ENCODE measurements at regions not wholly inside any gene's neighbourhood (a gene's known extent, or its start where the extent isn't known, plus 50 kb on each side); places are given as distances from the start of the nearest gene placed in this dataset.

- intact Hi-C loops (cut with DNase I; ENCODE audit: low total_unique reads) = no loop called here
- TF ChIP-seq CTCF (IDR thresholded peaks at IDR 0.05 in 4 of 5, conservative IDR thresholded peaks at IDR 0.05 in 1 of 5) (no peak), POLR2A (IDR thresholded peaks at IDR 0.05) (no peak)
- no peaks in the 10 kb centered on the region for H3K4me1 ChIP-seq
These were observed 63.0 kb downstream of the ZNF22 start for GRCh38 chr10:45063591-45064231.

DNA sequence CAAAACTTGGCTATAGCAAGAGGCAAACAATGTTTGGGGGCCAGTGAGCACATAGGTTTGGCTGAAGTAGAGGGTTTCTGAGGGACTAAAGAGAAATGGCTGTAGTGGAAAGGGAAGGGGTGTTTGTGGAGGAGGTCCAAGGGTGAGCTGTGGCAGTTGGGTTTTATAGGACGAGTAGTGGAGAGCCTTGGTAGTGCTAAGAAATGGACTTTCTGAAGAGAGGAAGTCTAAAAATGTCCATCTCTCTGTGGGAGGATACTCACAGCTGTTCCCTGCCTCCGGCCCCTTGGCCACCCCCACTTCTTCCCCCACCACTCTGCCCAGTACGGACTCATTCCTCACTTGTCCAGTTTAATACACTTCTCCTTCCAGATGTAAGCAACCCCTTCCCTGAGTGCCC lies 64.3 kb downstream of the ZNF22 start:
- in situ Hi-C loops (cut with MboI; ENCODE audit: low sequenced_read_pairs in 4 of 4) (loop anchor here in 1 of 4 donors (25.0 kb wide), 1 partner anchor 97 kb away; no protein-coding TSS in a partner anchor), intact Hi-C loops (cut with DNase I; ENCODE audit: low total_unique reads) (no loop called here)
- DNase-seq (no peak), ATAC-seq (no peak)
- no peak overlapping the region for H3K4me3 ChIP-seq
- H3K27ac ChIP-seq = no peak overlapping the region
- H3K9me3 ChIP-seq = no peaks in the 10 kb centered on the region
- H3K36me3 ChIP-seq = no peaks in the 10 kb centered on the region
- no peak for TF ChIP-seq POLR2A (IDR thresholded peaks at IDR 0.05)
- TF ChIP-seq CTCF (IDR thresholded peaks at IDR 0.05 in 4 of 5, conservative IDR thresholded peaks at IDR 0.05 in 1 of 5) = no peak
- no peaks in the 10 kb centered on the region for H3K4me1 ChIP-seq
- H3K27me3 ChIP-seq = no peaks in the 10 kb centered on the region

More at GRCh38 chr10:45063591-45064231, 63.0 kb downstream of the ZNF22 start:
- no peaks in the 10 kb centered on the region for H3K27me3 ChIP-seq
- DNase-seq (no peak), ATAC-seq (no peak)
- no peak overlapping the region for H3K4me3 ChIP-seq
- H3K27ac ChIP-seq = no peak overlapping the region
- in situ Hi-C loops (cut with MboI; ENCODE audit: low sequenced_read_pairs in 4 of 4) = loop anchor here in 1 of 4 donors (25.0 kb wide), 1 partner anchor 99 kb away; no protein-coding TSS in a partner anchor
- H3K36me3 ChIP-seq = no peaks in the 10 kb centered on the region
- no peaks in the 10 kb centered on the region for H3K9me3 ChIP-seq

GRCh38 chr10:45071043-45071813 lies 70.5 kb downstream of the ZNF22 start:
- no peak for ATAC-seq
- intact Hi-C loops (cut with DNase I; ENCODE audit: low total_unique reads) = no loop called here
- Histone ChIP-seq H3K4me1 (no peaks in the 10 kb centered on the region), H3K36me3 (no peaks in the 10 kb centered on the region), H3K27ac (no peak overlapping the region), H3K4me3 (no peak overlapping the region), H3K9me3 (no peaks in the 10 kb centered on the region), H3K27me3 (no peaks in the 10 kb centered on the region)
- TF ChIP-seq POLR2A (IDR thresholded peaks at IDR 0.05) = no peak
- no peak for TF ChIP-seq CTCF (IDR thresholded peaks at IDR 0.05 in 4 of 5, conservative IDR thresholded peaks at IDR 0.05 in 1 of 5)
- no peak for DNase-seq
- in situ Hi-C loops (cut with MboI; ENCODE audit: low sequenced_read_pairs in 4 of 4) = loop anchor here in 1 of 4 donors (25.0 kb wide), 1 partner anchor 91 kb away; no protein-coding TSS in a partner anchor

DNA sequence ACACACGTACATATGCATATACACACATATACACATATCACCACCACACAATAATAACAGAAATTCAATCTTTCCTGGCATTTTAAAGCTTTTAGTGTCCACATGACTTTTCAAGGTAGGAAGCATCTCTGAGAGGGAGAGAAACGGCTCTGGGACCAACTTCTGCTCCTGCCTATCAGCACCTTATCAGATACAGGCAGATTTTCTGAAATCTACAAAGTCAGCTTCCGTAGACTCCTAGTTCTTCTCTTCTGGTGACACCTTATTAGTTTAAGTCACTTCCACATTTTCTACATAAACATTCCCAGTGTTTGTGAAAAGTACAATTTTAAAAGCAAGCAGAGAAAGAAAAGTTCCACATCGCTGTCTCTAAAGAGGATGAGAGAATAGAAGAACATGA lies 74.5 kb downstream of the ZNF22 start:
- intact Hi-C loops (cut with DNase I; ENCODE audit: low total_unique reads) = no loop called here
- H3K4me3 ChIP-seq = no peak overlapping the region
- ATAC-seq (no peak), DNase-seq (no peak)
- in situ Hi-C loops (cut with MboI; ENCODE audit: low sequenced_read_pairs in 4 of 4) = no loop called here
- no peak for TF ChIP-seq POLR2A (IDR thresholded peaks at IDR 0.05)
- no peaks in the 10 kb centered on the region for H3K27me3 ChIP-seq
- no peaks in the 10 kb centered on the region for H3K4me1 ChIP-seq
- no peaks in the 10 kb centered on the region for H3K36me3 ChIP-seq
- no peaks in the 10 kb centered on the region for H3K9me3 ChIP-seq
- H3K27ac ChIP-seq = no peak overlapping the region

DNA sequence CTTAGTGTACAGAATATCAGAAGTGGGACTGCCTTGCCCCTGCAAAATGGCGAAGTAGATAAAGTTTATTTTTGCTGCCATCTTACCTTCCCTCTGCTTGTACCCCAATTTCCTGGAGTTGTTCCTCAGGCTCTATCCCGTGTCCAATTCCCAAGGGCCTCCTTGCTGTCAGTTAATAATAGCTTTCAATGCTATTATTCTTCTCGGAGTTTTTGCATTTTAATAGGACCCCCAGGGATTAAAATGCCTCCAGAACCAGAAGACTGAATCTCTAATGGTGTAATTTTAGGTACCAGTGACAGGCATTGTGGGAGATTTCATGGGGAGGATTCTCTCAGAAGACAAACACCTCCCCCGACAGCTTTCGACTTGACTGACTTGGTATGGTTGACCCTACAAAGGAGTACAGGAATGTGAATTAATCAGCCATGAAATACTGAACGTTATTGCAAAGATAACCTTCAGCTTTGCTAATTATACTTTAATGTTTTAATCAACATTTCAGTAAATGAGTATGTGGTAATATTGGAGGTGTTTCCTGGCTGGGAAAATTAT lies 75.2 kb downstream of the ZNF22 start:
- Histone ChIP-seq H3K27me3 (no peaks in the 10 kb centered on the region), H3K4me1 (no peaks in the 10 kb centered on the region), H3K9me3 (no peaks in the 10 kb centered on the region), H3K36me3 (no peaks in the 10 kb centered on the region), H3K27ac (no peak overlapping the region), H3K4me3 (no peak overlapping the region)
- DNase-seq = no peak
- in situ Hi-C loops (cut with MboI; ENCODE audit: low sequenced_read_pairs in 4 of 4) (no loop called here), intact Hi-C loops (cut with DNase I; ENCODE audit: low total_unique reads) (no loop called here)
- no peak for TF ChIP-seq CTCF (IDR thresholded peaks at IDR 0.05 in 4 of 5, conservative IDR thresholded peaks at IDR 0.05 in 1 of 5)
- TF ChIP-seq POLR2A (IDR thresholded peaks at IDR 0.05) = no peak
- ATAC-seq = no peak
